Small intestine (tissue), 7 donors: ENCODE measurements at regions not wholly inside any gene's neighbourhood (a gene's known extent, or its start where the extent isn't known, plus 50 kb on each side); places are given as distances from the start of the nearest gene placed in this dataset.
A peak's percentile ranks its signal among the peaks of the same experiment; 100 is the strongest.

Experiments used
- DNase-seq, 2 donors: peaks; one replicate each; pipeline versions ENCODE4 v3.0.0 to v3.0.0-alpha.2; 2013
- FAIRE-seq: peaks from 2 replicates; lab custom pipeline; 2012; peaks lifted over from hg19 to GRCh38; lab: Jason Lieb, UNC
- H3K27ac ChIP-seq, 3 donors: one replicate each; pipeline ENCODE4 v1.5.1; 2013; ENCODE audit warnings: low read length in 2 of 3, mild to moderate bottlenecking in 2 of 3, control low read depth in 1 of 3, inconsistent platforms in 1 of 3, low read depth in 1 of 3, moderate library complexity in 1 of 3
- H3K27me3 ChIP-seq, 3 donors: one replicate each; pipeline ENCODE4 v1.6.1; 2013; ENCODE audit warnings: low read length in 3 of 3, inconsistent platforms in 1 of 3; ENCODE audit not compliant: control insufficient read depth in 3 of 3, insufficient read depth in 3 of 3
- H3K36me3 ChIP-seq, 3 donors: one replicate each; pipeline ENCODE4 v1.6.1; 2013; ENCODE audit warnings: low read length in 3 of 3, inconsistent platforms in 1 of 3, low read depth in 1 of 3, mild to moderate bottlenecking in 1 of 3, moderate library complexity in 1 of 3; ENCODE audit not compliant: control insufficient read depth in 3 of 3, insufficient read depth in 2 of 3
- H3K4me1 ChIP-seq, 3 donors: one replicate each; pipeline ENCODE4 v1.6.1; 2013; ENCODE audit warnings: low read length in 2 of 3, inconsistent platforms in 1 of 3, low read depth in 1 of 3, mild to moderate bottlenecking in 1 of 3, moderate library complexity in 1 of 3; ENCODE audit not compliant: control insufficient read depth in 3 of 3, insufficient read depth in 2 of 3
- H3K4me3 ChIP-seq, 3 donors: one replicate each; pipeline ENCODE4 v1.5.1; 2013; ENCODE audit warnings: low read length in 3 of 3, control low read depth in 1 of 3, inconsistent platforms in 1 of 3, low read depth in 1 of 3, mild to moderate bottlenecking in 1 of 3, moderate library complexity in 1 of 3
- H3K9me3 ChIP-seq, 2 donors: one replicate each; pipeline ENCODE4 v1.6.1; 2013; ENCODE audit warnings: low read depth in 1 of 2, low read length in 1 of 2; ENCODE audit not compliant: control insufficient read depth in 2 of 2, insufficient read depth in 1 of 2
- WGBS, 3 donors: extraction: QIAGEN DNeasy Blood & Tissue Kit; methylation state at CpG; one replicate each; pipeline ENCODE4 v1.1.7; 2013; 5-methylcytosine and 5-hydroxymethylcytosine counted together
- donor health status: healthy with polysubstance abuse.
- donor health status: control.
- donor health status: control.
- donor health status: Bipolar disorder and iron deficiency.
- donor health status: healthy.

DNA sequence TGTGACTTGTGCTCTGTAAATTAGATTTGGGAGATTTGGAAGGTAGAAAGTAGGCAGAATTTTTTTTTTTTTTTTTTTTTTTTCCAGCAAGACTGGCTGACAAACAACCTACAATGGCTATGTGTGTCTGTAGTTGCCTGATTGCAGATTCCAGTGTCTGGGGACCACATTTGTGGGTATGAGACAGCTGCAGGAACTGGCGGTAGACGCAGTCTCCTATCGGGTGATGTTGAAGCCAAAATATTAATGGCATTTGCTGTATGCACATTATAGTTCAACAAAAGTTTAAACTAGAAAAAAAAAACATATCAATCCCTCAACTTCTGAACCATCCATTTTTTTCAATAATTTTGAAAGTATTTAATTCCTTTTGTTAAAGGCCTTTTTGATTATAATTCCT, 665.2 kb downstream of the TOX3 start:
- WGBS, 3 donors = 87 to 98% (median 95%) methylated on average over 3 of the region's 3 CpGs
- peak overlapping the region in 1 of 3 donors; percentile 27 for H3K27ac ChIP-seq
- H3K36me3 ChIP-seq = no peaks in the 10 kb centered on the region
- H3K4me1 ChIP-seq = no peaks in the 10 kb centered on the region
- FAIRE-seq = no peak
- H3K27me3 ChIP-seq = no peaks in the 10 kb centered on the region
- no peak overlapping the region for H3K4me3 ChIP-seq
- no peaks in the 10 kb centered on the region for H3K9me3 ChIP-seq
- no peak for DNase-seq

DNA sequence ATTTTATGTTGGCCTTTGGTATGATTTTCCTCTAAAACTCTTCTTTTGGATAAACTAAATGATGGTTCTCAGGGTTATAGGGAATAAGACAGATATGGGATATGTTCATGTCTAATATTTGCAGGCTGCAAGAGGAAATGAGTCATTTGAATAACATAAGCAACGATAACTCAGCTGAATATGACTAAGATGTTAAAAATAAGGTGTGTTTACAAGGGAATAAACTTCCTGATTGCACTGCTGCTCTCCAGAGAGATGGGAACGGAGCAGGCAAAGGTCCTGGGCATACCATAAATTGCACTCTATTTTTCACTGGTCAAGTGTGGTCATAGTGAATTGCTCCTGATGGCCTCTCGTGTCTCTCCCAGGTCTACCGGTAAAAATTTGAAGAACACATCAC, 666.2 kb downstream of the TOX3 start:
- Histone ChIP-seq H3K4me1 (no peaks in the 10 kb centered on the region), H3K9me3 (no peaks in the 10 kb centered on the region), H3K4me3 (no peak overlapping the region), H3K27ac (peak overlapping the region in 1 of 3 donors; percentile 85), H3K27me3 (no peaks in the 10 kb centered on the region), H3K36me3 (no peaks in the 10 kb centered on the region)
- WGBS, 3 donors = 27 to 36% (median 35%) methylated on average over 4 of the region's 4 CpGs
- no peak for FAIRE-seq
- peak in 1 of 2 donors; percentile 0 for DNase-seq

DNA sequence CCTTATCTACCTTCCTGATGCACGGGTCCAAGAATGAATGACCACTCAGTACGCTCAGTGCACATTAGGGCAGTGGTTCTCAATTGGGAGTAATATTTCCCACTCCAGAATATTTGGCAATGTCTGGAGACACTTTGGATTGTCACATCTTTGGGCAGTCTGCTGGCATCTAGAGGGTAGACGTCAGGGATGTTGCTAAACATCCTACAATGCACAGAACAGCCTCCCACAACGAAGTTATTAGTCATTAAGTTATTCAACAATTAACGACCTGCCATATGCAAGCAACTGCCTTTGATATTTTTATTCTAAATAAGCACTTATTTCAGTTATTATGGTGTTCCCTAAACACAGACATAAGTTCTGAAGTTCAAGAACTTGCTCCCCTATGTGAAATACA, 669.3 kb downstream of the TOX3 start:
- no peaks in the 10 kb centered on the region for H3K36me3 ChIP-seq
- no peaks in the 10 kb centered on the region for H3K9me3 ChIP-seq
- peak overlapping the region in 1 of 3 donors; percentile 72 for H3K27ac ChIP-seq
- H3K4me3 ChIP-seq = no peak overlapping the region
- DNase-seq (no peak), FAIRE-seq (no peak)
- H3K27me3 ChIP-seq = no peaks in the 10 kb centered on the region
- no peaks in the 10 kb centered on the region for H3K4me1 ChIP-seq
- WGBS, 3 donors = 59 to 64% (median 60%) methylated on average over 5 of the region's 5 CpGs

DNA sequence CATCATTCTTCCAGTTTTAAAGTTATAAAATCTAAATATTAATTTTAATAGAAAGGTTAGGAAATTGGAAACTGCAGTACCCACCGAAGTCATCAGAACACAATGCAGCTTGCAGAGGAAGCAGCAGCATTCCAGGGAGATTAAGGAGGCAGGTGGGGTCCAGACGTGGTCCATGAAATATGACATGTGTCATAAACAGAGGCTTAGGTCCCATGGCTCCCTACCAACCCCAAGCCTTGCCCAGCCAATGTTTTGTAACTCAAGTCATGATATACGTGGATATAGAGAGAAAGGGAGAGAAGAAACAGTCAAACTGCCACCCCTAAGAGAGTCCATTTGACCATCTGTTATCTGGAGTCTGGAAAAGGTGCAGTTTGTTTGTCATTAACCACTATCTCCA, 670.0 kb downstream of the TOX3 start:
- Histone ChIP-seq H3K27me3 (no peaks in the 10 kb centered on the region), H3K4me1 (no peaks in the 10 kb centered on the region), H3K9me3 (no peaks in the 10 kb centered on the region), H3K27ac (peak overlapping the region in 1 of 3 donors; percentile 72), H3K4me3 (no peak overlapping the region), H3K36me3 (no peaks in the 10 kb centered on the region)
- WGBS, 3 donors = 42 to 44% (median 44%) methylated on average over 3 of the region's 3 CpGs
- DNase-seq = no peak
- no peak for FAIRE-seq

DNA sequence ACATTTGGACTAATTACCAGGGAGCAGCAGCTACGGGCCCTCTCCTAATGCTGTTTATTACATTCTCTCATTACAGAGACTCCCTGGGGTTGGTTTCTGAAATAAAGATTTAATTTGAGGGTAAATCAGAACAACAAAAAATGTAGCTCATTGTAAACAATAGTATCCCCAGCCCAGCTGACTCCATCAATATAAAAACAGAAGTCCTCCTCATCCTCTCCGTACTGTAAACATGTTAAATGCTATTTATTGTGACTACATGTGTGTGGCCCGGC, 670.4 kb downstream of the TOX3 start:
- DNase-seq (no peak), FAIRE-seq (no peak)
- Histone ChIP-seq H3K4me3 (no peak overlapping the region), H3K4me1 (no peaks in the 10 kb centered on the region), H3K36me3 (no peaks in the 10 kb centered on the region), H3K27me3 (no peaks in the 10 kb centered on the region), H3K9me3 (no peaks in the 10 kb centered on the region), H3K27ac (peak overlapping the region in 1 of 3 donors; percentile 52)
- WGBS, 3 donors = 62 to 68% (median 65%) methylated on average over 3 of the region's 3 CpGs

DNA sequence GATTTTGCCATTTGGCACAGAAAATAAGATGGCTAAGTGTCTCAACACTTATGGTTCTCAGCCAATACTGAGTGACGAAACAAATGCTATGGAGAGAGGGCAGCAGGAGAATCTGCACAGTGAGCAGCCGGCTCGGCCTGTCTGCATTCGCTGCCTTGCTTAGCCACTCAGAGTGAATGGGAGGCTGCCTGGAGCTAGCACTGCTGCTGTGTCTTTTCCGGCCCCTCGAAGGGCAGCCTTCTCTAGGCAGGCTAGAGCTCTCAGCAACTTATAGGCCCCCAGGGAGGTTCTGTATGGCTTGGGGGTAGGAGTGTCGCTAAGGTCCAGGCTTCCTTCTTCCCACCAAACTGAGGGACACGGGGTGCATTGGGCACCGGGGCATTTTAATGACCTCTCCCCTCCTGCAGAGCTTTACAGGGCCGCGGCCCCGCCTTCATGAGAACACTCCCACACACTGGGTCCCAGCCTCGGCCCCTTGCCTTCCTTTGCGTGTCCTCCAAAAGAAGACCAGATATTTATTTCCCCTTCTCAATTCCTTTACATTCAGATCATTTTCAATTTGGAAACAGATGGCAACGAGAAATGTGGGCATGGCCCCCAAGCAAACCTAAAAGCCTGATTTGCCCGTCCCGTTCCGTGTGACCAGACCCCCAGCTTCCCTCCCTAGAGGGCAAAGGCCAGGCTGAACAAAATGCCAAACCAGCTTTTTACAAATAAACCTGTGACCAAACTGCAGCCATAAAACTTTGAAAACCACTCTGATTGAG, 670.9 kb downstream of the TOX3 start:
- H3K36me3 ChIP-seq = no peaks in the 10 kb centered on the region
- H3K9me3 ChIP-seq = no peaks in the 10 kb centered on the region
- peak overlapping the region in 2 of 3 donors; percentile 51 to 52 for H3K27ac ChIP-seq
- H3K27me3 ChIP-seq = no peaks in the 10 kb centered on the region
- no peaks in the 10 kb centered on the region for H3K4me1 ChIP-seq
- DNase-seq (peak in 1 of 2 donors; percentile 6), FAIRE-seq (no peak)
- H3K4me3 ChIP-seq = no peak overlapping the region
- WGBS, 3 donors = 51 to 53% (median 52%) methylated on average over 18 of the region's 18 CpGs

DNA sequence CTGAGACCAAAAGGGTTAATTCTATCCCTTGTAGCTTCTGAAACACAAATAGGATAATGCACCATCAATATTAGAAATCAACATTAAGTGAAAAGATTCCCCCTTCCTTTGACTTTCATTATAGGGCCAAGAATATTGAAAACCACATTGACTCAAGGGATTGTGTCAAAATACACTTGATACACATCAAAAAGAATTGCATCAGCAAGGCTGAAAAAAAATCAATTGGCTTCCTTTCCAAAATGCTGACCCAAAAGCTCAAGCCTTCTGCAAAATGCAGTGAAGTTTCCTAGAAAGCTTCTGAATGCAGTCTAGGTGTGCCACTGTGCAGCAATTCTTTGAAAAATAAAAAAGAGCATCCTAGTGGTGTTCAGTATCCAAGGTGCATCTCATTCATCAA, 674.4 kb downstream of the TOX3 start:
- Histone ChIP-seq H3K4me3 (no peak overlapping the region), H3K9me3 (no peaks in the 10 kb centered on the region), H3K4me1 (no peaks in the 10 kb centered on the region), H3K36me3 (no peaks in the 10 kb centered on the region), H3K27me3 (no peaks in the 10 kb centered on the region), H3K27ac (no peak overlapping the region)
- DNase-seq (no peak), FAIRE-seq (no peak)

DNA sequence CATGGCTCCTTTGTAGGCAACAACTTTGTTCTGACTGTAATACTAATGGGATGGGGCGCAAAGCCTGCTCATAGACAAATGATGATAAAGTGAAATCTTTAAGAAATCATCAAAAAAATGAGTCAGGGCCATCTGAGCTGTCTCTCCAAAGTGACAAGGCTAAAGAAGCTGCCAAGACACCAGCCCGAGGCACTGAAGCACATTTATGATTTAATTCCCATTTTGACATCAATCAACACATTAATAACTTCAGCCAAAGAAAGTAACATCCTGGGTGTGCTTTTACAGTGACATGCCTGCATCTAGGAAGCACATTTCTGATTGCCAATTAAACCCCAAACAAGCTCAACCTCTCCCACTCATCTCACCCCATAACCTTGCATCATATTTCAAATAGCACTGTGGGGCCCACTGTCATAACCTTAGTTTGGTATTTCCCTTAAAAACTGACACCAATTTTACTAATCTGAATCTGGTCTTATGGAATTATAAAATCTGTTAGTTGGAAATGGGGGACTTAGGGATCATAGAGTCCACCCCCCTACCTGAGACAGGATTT, 676.6 kb downstream of the TOX3 start:
- Histone ChIP-seq H3K36me3 (no peaks in the 10 kb centered on the region), H3K9me3 (no peaks in the 10 kb centered on the region), H3K27ac (no peak overlapping the region), H3K27me3 (no peaks in the 10 kb centered on the region), H3K4me3 (no peak overlapping the region), H3K4me1 (no peaks in the 10 kb centered on the region)
- no peak for DNase-seq
- FAIRE-seq = no peak
- 71 to 72% (median 71%) methylated on average over 2 of the region's 2 CpGs for WGBS, 3 donors

DNA sequence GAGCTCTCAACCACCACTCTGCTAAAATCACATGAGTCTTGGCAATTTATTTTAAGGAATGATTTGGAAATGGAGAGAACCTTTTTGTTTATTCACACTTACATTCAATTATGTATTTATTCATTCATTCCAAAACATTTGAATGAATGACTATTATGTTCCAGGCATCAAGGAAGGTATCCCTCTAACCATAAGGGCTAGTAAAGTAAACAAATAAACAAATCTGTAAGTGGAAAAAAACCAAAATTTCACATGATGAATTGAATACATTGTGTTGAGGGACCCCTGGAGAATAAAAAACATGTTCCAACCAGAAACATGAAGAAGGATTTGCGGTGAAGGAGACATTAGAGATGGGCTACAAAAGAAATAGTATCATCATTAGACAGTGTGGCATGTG, 677.8 kb downstream of the TOX3 start:
- FAIRE-seq (no peak), DNase-seq (no peak)
- no peaks in the 10 kb centered on the region for H3K9me3 ChIP-seq
- no peaks in the 10 kb centered on the region for H3K27me3 ChIP-seq
- H3K36me3 ChIP-seq = no peaks in the 10 kb centered on the region
- H3K27ac ChIP-seq = no peak overlapping the region
- H3K4me3 ChIP-seq = no peak overlapping the region
- no peaks in the 10 kb centered on the region for H3K4me1 ChIP-seq
- 90 to 93% (median 92%) methylated on average over 1 of the region's 1 CpG for WGBS, 3 donors
